GM12878 (cell line): ENCODE measurements at regions not wholly inside any gene's neighbourhood (a gene's known extent, or its start where the extent isn't known, plus 50 kb on each side); places are given as distances from the start of the nearest gene placed in this dataset.

ENCODE experiments used
- ATAC-seq: fragments of 200-7000 bp; cut with Tn5 transposase; 3 replicates; pipeline ENCODE4 v1.9.1; 2020; ENCODE audit warnings: mild to moderate bottlenecking, moderate library complexity
- BruUV-seq: library from RNA; stranded (reverse); fragments of 400-500 nt; replicated peaks from 2 replicates; lab custom pipeline; 2021; lab: Mats Ljungman, UMichigan
- CTCF ChIA-PET: fragments of 300-600 bp; sonication (Branson Sonifier 250); formaldehyde crosslinking; extraction: SDS; loops from one replicate; lab custom pipeline; 2021; ENCODE audit warnings: inconsistent platforms; lab: Yijun Ruan, JAX
- POLR2A ChIA-PET: fragments of 350-600 bp; formaldehyde crosslinking; extraction: SDS; loops from one replicate; lab custom pipeline; 2021; ENCODE audit warnings: inconsistent platforms; lab: Charles Lee
- RAD21 ChIA-PET: fragments of 300-600 bp; sonication (Branson Sonifier 250); formaldehyde crosslinking; loops from one replicate; lab custom pipeline; 2023; ENCODE audit warnings: antibody characterized with exemption; ENCODE audit not compliant: unreplicated experiment; lab: Charles Lee
- SMC1A ChIA-PET: fragments of 300-600 bp; sonication (Branson Sonifier 250); formaldehyde crosslinking; loops from one replicate; lab custom pipeline; 2023; ENCODE audit not compliant: unreplicated experiment, uncharacterized antibody; lab: Charles Lee
- DNase-seq: peaks from one replicate; pipeline ENCODE4 v3.0.0-alpha.2; 2011; ENCODE audit warnings: low read depth, low spot score
- FAIRE-seq: peaks from 3 replicates; lab custom pipeline; 2011; peaks lifted over from hg19 to GRCh38; lab: Jason Lieb, UNC
- H2AFZ ChIP-seq: 2 replicates; pipeline ENCODE4 v1.6.0; 2011; ENCODE audit warnings: low read depth, low read length, control low read depth; ENCODE audit not compliant: control insufficient read depth
- H3K27ac ChIP-seq: 2 replicates; pipeline ENCODE4 v1.5.1; 2011; ENCODE audit warnings: control low read depth; ENCODE audit not compliant: control insufficient read depth, insufficient read depth
- H3K27me3 ChIP-seq, 2 experiments: replicated peaks in 1 of 2; 2 replicates each; pipeline versions ENCODE4 v1.6.0 to v1.6.1; 2011; ENCODE audit warnings: low read length in 1 of 2; ENCODE audit not compliant: control insufficient read depth in 2 of 2, insufficient read depth in 2 of 2
- H3K36me3 ChIP-seq, 2 experiments: 2 replicates each; pipeline ENCODE4 v1.5.1; 2011; ENCODE audit warnings: low read length in 1 of 2; ENCODE audit not compliant: control insufficient read depth in 2 of 2, insufficient read depth in 2 of 2
- H3K4me1 ChIP-seq: 2 replicates; pipeline ENCODE4 v1.6.1; 2011; ENCODE audit warnings: mild to moderate bottlenecking, low read length, moderate library complexity, mixed read lengths; ENCODE audit not compliant: control insufficient read depth, insufficient read depth
- H3K4me2 ChIP-seq: 2 replicates; pipeline ENCODE4 v1.6.0; 2011; ENCODE audit warnings: control low read depth; ENCODE audit not compliant: control insufficient read depth, insufficient read depth
- H3K4me3 ChIP-seq: fragments of 200-600 bp; sonication (generic); 2 replicates; pipeline ENCODE4 v1.5.1; 2016
- H3K79me2 ChIP-seq: 2 replicates; pipeline ENCODE4 v1.6.0; 2011; ENCODE audit warnings: low read length; ENCODE audit not compliant: control insufficient read depth, insufficient read depth
- H3K9ac ChIP-seq: 2 replicates; pipeline ENCODE4 v1.8.0; 2011; ENCODE audit warnings: low read length, control low read depth, mixed read lengths; ENCODE audit not compliant: control insufficient read depth, insufficient read depth
- H3K9me3 ChIP-seq: replicated peaks from 3 replicates; pipeline ENCODE4 v1.5.1; 2011; ENCODE audit warnings: mild to moderate bottlenecking, low read length; ENCODE audit not compliant: control insufficient read depth, insufficient read depth
- H4K20me1 ChIP-seq: 2 replicates; pipeline ENCODE4 v1.6.0; 2011; ENCODE audit not compliant: control insufficient read depth, insufficient read depth
- CEBPB ChIP-seq, 2 experiments: fragments of 150-350 bp in 1 of 2; IDR thresholded peaks; 2 replicates each; pipeline ENCODE4 v1.6.1; 2012 to 2014; ENCODE audit warnings: low read depth in 2 of 2, low read length in 2 of 2, borderline replicate concordance in 1 of 2, inconsistent platforms in 1 of 2
- CHD1 ChIP-seq: IDR thresholded peaks from 2 replicates; pipeline ENCODE4 v1.6.1; 2012; ENCODE audit warnings: low read depth, low read length, improper control_type of control experiment
- CREM ChIP-seq: IDR thresholded peaks from 2 replicates; pipeline ENCODE4 v1.6.1; 2014; ENCODE audit warnings: antibody characterized with exemption, low read depth
- ETV6 ChIP-seq, 2 experiments: fragments of 450-650 bp in 1 of 2; IDR thresholded peaks in 1 of 2; conservative IDR thresholded peaks in 1 of 2; 2 replicates each; pipeline ENCODE4 v1.6.1; 2014; ENCODE audit warnings: antibody characterized with exemption in 1 of 2, borderline replicate concordance in 1 of 2, low read depth in 1 of 2, mild to moderate bottlenecking in 1 of 2, moderate library complexity in 1 of 2
- IKZF1 ChIP-seq: fragments of 450-650 bp; conservative IDR thresholded peaks from 2 replicates; pipeline ENCODE4 v1.6.1; 2017; ENCODE audit warnings: antibody characterized with exemption, mild to moderate bottlenecking
- MYC ChIP-seq: IDR thresholded peaks from 2 replicates; pipeline ENCODE4 v1.6.1; 2011; ENCODE audit warnings: mild to moderate bottlenecking, low read length, moderate library complexity, inconsistent platforms; ENCODE audit not compliant: insufficient read depth, insufficient replicate concordance, insufficient read length, severe bottlenecking
- NFXL1 ChIP-seq: fragments of 450-650 bp; IDR thresholded peaks from 2 replicates; pipeline ENCODE4 v1.6.1; 2017; ENCODE audit warnings: antibody characterized with exemption, mild to moderate bottlenecking, borderline replicate concordance
- NFYA ChIP-seq: IDR thresholded peaks from 2 replicates; pipeline ENCODE4 v1.6.1; 2011; ENCODE audit warnings: low read depth, mild to moderate bottlenecking, low read length, improper control_type of control experiment, borderline replicate concordance
- PAX8 ChIP-seq: fragments of 450-650 bp; IDR thresholded peaks from 2 replicates; pipeline ENCODE4 v1.6.1; 2017; ENCODE audit warnings: mild to moderate bottlenecking, moderate library complexity
- PML ChIP-seq: IDR thresholded peaks from 2 replicates; pipeline ENCODE4 v1.6.1; 2012; ENCODE audit warnings: low read length, inconsistent platforms
- RB1 ChIP-seq: fragments of 450-650 bp; formaldehyde crosslinking; IDR thresholded peaks from 2 replicates; pipeline ENCODE4 v1.6.1; 2017; ENCODE audit warnings: mild to moderate bottlenecking, borderline replicate concordance
- RELA ChIP-seq: fragments of 450-650 bp; IDR thresholded peaks from 2 replicates; pipeline ENCODE4 v1.8.0; 2014; ENCODE audit warnings: borderline replicate concordance; ENCODE audit not compliant: partially characterized antibody
- RFX5 ChIP-seq: IDR thresholded peaks from 2 replicates; pipeline ENCODE4 v1.6.1; 2011; ENCODE audit warnings: low read depth, low read length, improper control_type of control experiment
- SIN3A ChIP-seq: IDR thresholded peaks from 2 replicates; pipeline ENCODE4 v1.6.1; 2012; ENCODE audit warnings: low read depth, low read length, improper control_type of control experiment
- SMARCA5 ChIP-seq: fragments of 450-650 bp; IDR thresholded peaks from 2 replicates; pipeline ENCODE4 v1.6.1; 2017; ENCODE audit warnings: mild to moderate bottlenecking
- SUPT20H ChIP-seq: IDR thresholded peaks from 2 replicates; pipeline ENCODE4 v1.6.1; 2011; ENCODE audit warnings: low read depth, mild to moderate bottlenecking, low read length, moderate library complexity, borderline replicate concordance; ENCODE audit not compliant: control insufficient read depth
- ZZZ3 ChIP-seq: IDR thresholded peaks from 2 replicates; pipeline ENCODE4 v1.6.1; 2011; ENCODE audit warnings: low read depth; ENCODE audit not compliant: control insufficient read depth, insufficient read length
- WGBS: methylation state at CpG from one replicate; pipeline ENCODE4 v1.1.6; 2016; ENCODE audit warnings: low lambda C conversion rate; ENCODE audit not compliant: insufficient replicate concordance, insufficient coverage; ENCODE audit errors: missing lambda C conversion rate; 5-methylcytosine and 5-hydroxymethylcytosine counted together
- in situ Hi-C: fragments of 300-500 bp; cut with MboI; formaldehyde crosslinking; loops from 9 replicates; pipeline ENCODE4 v1.14.3; 2018; ENCODE audit warnings: mixed read lengths
- intact Hi-C: fragments of 100-400 bp; cut with micrococcal nuclease; formaldehyde crosslinking; loops from one replicate; pipeline ENCODE4 v1.14.2; 2022; ENCODE audit not compliant: unreplicated experiment
- TF ChIP-seq, protein P1 (sequence below): fragments of 450-650 bp; IDR thresholded peaks from 2 replicates; pipeline ENCODE4 v1.6.1; 2016; ENCODE audit warnings: mild to moderate bottlenecking
- TF ChIP-seq, protein P2 (sequence below): IDR thresholded peaks from 2 replicates; pipeline ENCODE4 v1.6.1; 2011; ENCODE audit warnings: mild to moderate bottlenecking, low read depth, low read length, moderate library complexity; ENCODE audit not compliant: insufficient replicate concordance

- TF ChIP-seq, protein P1, sequence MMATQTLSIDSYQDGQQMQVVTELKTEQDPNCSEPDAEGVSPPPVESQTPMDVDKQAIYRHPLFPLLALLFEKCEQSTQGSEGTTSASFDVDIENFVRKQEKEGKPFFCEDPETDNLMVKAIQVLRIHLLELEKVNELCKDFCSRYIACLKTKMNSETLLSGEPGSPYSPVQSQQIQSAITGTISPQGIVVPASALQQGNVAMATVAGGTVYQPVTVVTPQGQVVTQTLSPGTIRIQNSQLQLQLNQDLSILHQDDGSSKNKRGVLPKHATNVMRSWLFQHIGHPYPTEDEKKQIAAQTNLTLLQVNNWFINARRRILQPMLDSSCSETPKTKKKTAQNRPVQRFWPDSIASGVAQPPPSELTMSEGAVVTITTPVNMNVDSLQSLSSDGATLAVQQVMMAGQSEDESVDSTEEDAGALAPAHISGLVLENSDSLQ, result no peak
- TF ChIP-seq PAX8 (no peak), PML (no peak), SIN3A (no peak), CEBPB (IDR thresholded peaks at IDR 0.05; ENCODE audit: borderline replicate concordance in 1 of 2, low read depth in 2 of 2, low read length in 2 of 2) (no peak), CREM (no peak), SMARCA5 (no peak), CHD1 (no peak), IKZF1 (no peak), RELA (no peak)
- TF ChIP-seq, all 136 proteins: peak for 0
Measured at GRCh38 chr14:28461389-28461788, 305.2 kb upstream of the FOXG1 start (continued).

- ChIA-PET RAD21 (no interaction called here), SMC1A (no interaction called here), POLR2A (no interaction called here), CTCF (no interaction called here)
- Histone ChIP-seq H3K4me3 (no peak overlapping the region), H3K9ac (no peak overlapping the region), H3K4me1 (no peaks in the 10 kb centered on the region), H3K4me2 (no peak overlapping the region), H3K27me3 (no peaks in the 10 kb centered on the region), H3K9me3 (no peaks in the 10 kb centered on the region; the same call in 2 of the 3 replicates), H4K20me1 (no peaks in the 10 kb centered on the region), H3K36me3 (no peaks in the 10 kb centered on the region), H3K27ac (no peak overlapping the region), H3K79me2 (no peaks in the 10 kb centered on the region), H2AFZ (no peak overlapping the region)
- in situ Hi-C loops, result no loop called here
- BruUV-seq, result no TSS peak
- intact Hi-C loops, result no loop called here
- WGBS, result 15% methylated on average over 4 of the region's 4 CpGs
- no peak for FAIRE-seq
- DNase-seq, result no peak
- ATAC-seq, result no peak
- TF ChIP-seq NFYA, result no peak
- no peak for TF ChIP-seq ETV6 (conservative IDR thresholded peaks at IDR 0.05 in 1 of 2, IDR thresholded peaks at IDR 0.05 in 1 of 2; ENCODE audit: borderline replicate concordance in 1 of 2, low read depth in 1 of 2)
- no peak for TF ChIP-seq RFX5
- TF ChIP-seq ZZZ3, result no peak
- TF ChIP-seq NFXL1, result no peak
- TF ChIP-seq RB1, result no peak
- TF ChIP-seq MYC, result no peak
- no peak for TF ChIP-seq SUPT20H
- TF ChIP-seq, protein P2, sequence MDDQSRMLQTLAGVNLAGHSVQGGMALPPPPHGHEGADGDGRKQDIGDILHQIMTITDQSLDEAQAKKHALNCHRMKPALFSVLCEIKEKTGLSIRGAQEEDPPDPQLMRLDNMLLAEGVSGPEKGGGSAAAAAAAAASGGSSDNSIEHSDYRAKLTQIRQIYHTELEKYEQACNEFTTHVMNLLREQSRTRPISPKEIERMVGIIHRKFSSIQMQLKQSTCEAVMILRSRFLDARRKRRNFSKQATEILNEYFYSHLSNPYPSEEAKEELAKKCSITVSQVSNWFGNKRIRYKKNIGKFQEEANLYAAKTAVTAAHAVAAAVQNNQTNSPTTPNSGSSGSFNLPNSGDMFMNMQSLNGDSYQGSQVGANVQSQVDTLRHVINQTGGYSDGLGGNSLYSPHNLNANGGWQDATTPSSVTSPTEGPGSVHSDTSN, result no peak
Measured at GRCh38 chr14:28467611-28468010, 299.0 kb upstream of the FOXG1 start.
